TTC549 (cell line): ENCODE measurements at regions not wholly inside any gene's neighbourhood (a gene's known extent, or its start where the extent isn't known, plus 50 kb on each side); places are given as distances from the start of the nearest gene placed in this dataset.
"Not testable (repeated sequence)": the region's sequence is repeated elsewhere in the genome, so short reads cannot be mapped to it uniquely, and the experiment has no call there.

Experiments used
- FAIRE-seq: peaks from 2 replicates; lab custom pipeline; 2012; peaks lifted over from hg19 to GRCh38; lab: Jason Lieb, UNC

GRCh38 chr13:46498650-46499049 is 54.3 kb upstream of the LRCH1 start:
- no peak for FAIRE-seq

- FAIRE-seq = no peak
These were observed 56.9 kb upstream of the LRCH1 start for GRCh38 chr13:46496086-46496485.

- no peak for FAIRE-seq
These were observed 57.3 kb upstream of the LRCH1 start for GRCh38 chr13:46495651-46496050.

- FAIRE-seq = no peak
These were observed 57.9 kb upstream of the LRCH1 start for GRCh38 chr13:46495066-46495465.

GRCh38 chr13:46492946-46493345 is 60.0 kb upstream of the LRCH1 start:
- FAIRE-seq = peak; percentile 73

- FAIRE-seq = no peak
These were observed 61.3 kb upstream of the LRCH1 start for GRCh38 chr13:46491641-46492040.

GRCh38 chr13:46490713-46491112 is 62.3 kb upstream of the LRCH1 start:
- FAIRE-seq = not testable (repeated sequence)

GRCh38 chr13:46490129-46490528 is 62.8 kb upstream of the LRCH1 start:
- FAIRE-seq = no peak

- FAIRE-seq = no peak
These were observed 63.4 kb upstream of the LRCH1 start for GRCh38 chr13:46489586-46490023.

- no peak for FAIRE-seq
These were observed 65.2 kb upstream of the LRCH1 start for GRCh38 chr13:46487748-46488147.

GRCh38 chr13:46486270-46486669 is 66.7 kb upstream of the LRCH1 start:
- no peak for FAIRE-seq

GRCh38 chr13:46484561-46484960 is 68.4 kb upstream of the LRCH1 start:
- FAIRE-seq = no peak

GRCh38 chr13:46481166-46481565 is 71.8 kb upstream of the LRCH1 start:
- FAIRE-seq = no peak

- FAIRE-seq = no peak
These were observed 72.8 kb upstream of the LRCH1 start for GRCh38 chr13:46480131-46480530.

- FAIRE-seq = no peak
These were observed 73.3 kb upstream of the LRCH1 start for GRCh38 chr13:46479691-46480090.

GRCh38 chr13:46479283-46479682 is 73.7 kb upstream of the LRCH1 start:
- FAIRE-seq = no peak

- no peak for FAIRE-seq
These were observed 74.3 kb upstream of the LRCH1 start for GRCh38 chr13:46478651-46479050.

GRCh38 chr13:46476174-46476573 is 76.8 kb upstream of the LRCH1 start:
- FAIRE-seq = no peak

- FAIRE-seq = no peak
These were observed 77.4 kb upstream of the LRCH1 start for GRCh38 chr13:46475541-46475991.

- no peak for FAIRE-seq
These were observed 79.2 kb upstream of the LRCH1 start for GRCh38 chr13:46473806-46474205.

GRCh38 chr13:46472384-46472783 is 80.6 kb upstream of the LRCH1 start:
- FAIRE-seq = no peak

- FAIRE-seq = not testable (repeated sequence)
These were observed 82.6 kb upstream of the RUBCNL start for GRCh38 chr13:46469699-46470098.

GRCh38 chr13:46468570-46469463 is 81.8 kb upstream of the RUBCNL start:
- FAIRE-seq = no peak

GRCh38 chr13:46467694-46468093 is 80.6 kb upstream of the RUBCNL start:
- not testable (repeated sequence) for FAIRE-seq
